Kidney (tissue), 13 donors: ENCODE measurements at regions not wholly inside any gene's neighbourhood (a gene's known extent, or its start where the extent isn't known, plus 50 kb on each side); places are given as distances from the start of the nearest gene placed in this dataset.

Source experiments
- DNase-seq, 5 donors: peaks; one replicate each; pipeline ENCODE4 v3.0.0-alpha.2; 2013 to 2020
- FAIRE-seq: peaks from 2 replicates; lab custom pipeline; 2012; peaks lifted over from hg19 to GRCh38; lab: Jason Lieb, UNC
- H3K27ac ChIP-seq, 2 donors: one replicate each; pipeline ENCODE4 v1.7.0; 2013; ENCODE audit warnings: low read depth in 2 of 2, low read length in 2 of 2, inconsistent platforms in 1 of 2
- H3K27me3 ChIP-seq: one replicate; pipeline ENCODE4 v1.7.1; 2013; ENCODE audit warnings: low read length, inconsistent platforms; ENCODE audit not compliant: control insufficient read depth, insufficient read depth
- H3K36me3 ChIP-seq, 3 donors: one replicate each; pipeline versions ENCODE4 v1.7.0 to v1.7.1; 2013; ENCODE audit warnings: low read length in 3 of 3, control low read depth in 1 of 3, inconsistent platforms in 1 of 3; ENCODE audit not compliant: insufficient read depth in 3 of 3, control insufficient read depth in 2 of 3
- H3K4me1 ChIP-seq, 3 donors: one replicate each; pipeline versions ENCODE4 v1.7.0 to v1.7.1; 2013; ENCODE audit warnings: low read length in 3 of 3, inconsistent platforms in 1 of 3, low read depth in 1 of 3; ENCODE audit not compliant: control insufficient read depth in 2 of 3, insufficient read depth in 2 of 3
- H3K4me3 ChIP-seq, 3 donors: one replicate each; pipeline versions ENCODE4 v1.7.0 to v1.8.1; 2013; ENCODE audit warnings: low read length in 3 of 3, control low read depth in 1 of 3, inconsistent platforms in 1 of 3
- H3K9ac ChIP-seq, 3 donors: one replicate each; pipeline versions ENCODE4 v1.7.0 to v1.7.1; 2013; ENCODE audit warnings: low read length in 3 of 3, control low read depth in 1 of 3, inconsistent platforms in 1 of 3
- H3K9me3 ChIP-seq, 3 donors: one replicate each; pipeline versions ENCODE4 v1.7.0 to v1.7.1; 2013; ENCODE audit warnings: low read length in 3 of 3, control low read depth in 1 of 3, inconsistent platforms in 1 of 3; ENCODE audit not compliant: control insufficient read depth in 2 of 3, insufficient read depth in 1 of 3
- intact Hi-C: fragments of 100-400 bp; cut with DNase I; formaldehyde crosslinking; loops from one replicate; pipeline ENCODE4 v1.11.1; 2022
- TF ChIP-seq, protein P1 (sequence below): IDR thresholded peaks from 3 replicates; pipeline ENCODE4 v1.5.1; 2012; ENCODE audit warnings: mild to moderate bottlenecking, moderate library complexity, borderline replicate concordance; ENCODE audit not compliant: insufficient read depth; ENCODE audit errors: extremely low read depth
- donor health status: control.
- donor health status: control.
- donor health status: control.
- donor health status: control.
- donor health status: control.
- donor health status: DM: yes; HTN: yes; CAD: no.
- donor health status: Normal renal cell carcinoma (clear cell type).

DNA sequence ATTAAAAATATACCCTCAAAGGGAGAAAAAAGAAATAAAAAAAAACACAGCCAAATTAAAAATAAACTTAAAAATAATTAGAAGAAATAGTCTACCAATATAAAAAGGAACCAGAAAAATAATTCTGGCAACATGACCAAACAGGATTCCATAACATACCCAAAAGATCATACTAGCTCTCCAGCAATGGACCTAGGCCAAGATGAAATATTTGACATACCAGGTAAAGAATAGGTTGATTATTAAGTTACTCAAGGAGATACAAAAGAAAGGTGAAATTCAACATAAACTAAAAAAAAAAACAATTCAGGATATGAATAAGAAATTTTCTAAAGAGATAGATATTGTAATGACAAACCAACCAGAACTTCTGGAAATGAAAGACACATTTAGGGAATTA lies 121.3 kb upstream of the SCAF11 start:
- Histone ChIP-seq H3K36me3 (no peaks in the 10 kb centered on the region), H3K4me1 (peaks cover 0 to 7% (median 0%) of the 10 kb centered on the region in 3 donors), H3K4me3 (no peak overlapping the region), H3K27me3 (no peaks in the 10 kb centered on the region), H3K27ac (no peak overlapping the region), H3K9me3 (no peaks in the 10 kb centered on the region), H3K9ac (no peak overlapping the region)
- TF ChIP-seq, protein P1, sequence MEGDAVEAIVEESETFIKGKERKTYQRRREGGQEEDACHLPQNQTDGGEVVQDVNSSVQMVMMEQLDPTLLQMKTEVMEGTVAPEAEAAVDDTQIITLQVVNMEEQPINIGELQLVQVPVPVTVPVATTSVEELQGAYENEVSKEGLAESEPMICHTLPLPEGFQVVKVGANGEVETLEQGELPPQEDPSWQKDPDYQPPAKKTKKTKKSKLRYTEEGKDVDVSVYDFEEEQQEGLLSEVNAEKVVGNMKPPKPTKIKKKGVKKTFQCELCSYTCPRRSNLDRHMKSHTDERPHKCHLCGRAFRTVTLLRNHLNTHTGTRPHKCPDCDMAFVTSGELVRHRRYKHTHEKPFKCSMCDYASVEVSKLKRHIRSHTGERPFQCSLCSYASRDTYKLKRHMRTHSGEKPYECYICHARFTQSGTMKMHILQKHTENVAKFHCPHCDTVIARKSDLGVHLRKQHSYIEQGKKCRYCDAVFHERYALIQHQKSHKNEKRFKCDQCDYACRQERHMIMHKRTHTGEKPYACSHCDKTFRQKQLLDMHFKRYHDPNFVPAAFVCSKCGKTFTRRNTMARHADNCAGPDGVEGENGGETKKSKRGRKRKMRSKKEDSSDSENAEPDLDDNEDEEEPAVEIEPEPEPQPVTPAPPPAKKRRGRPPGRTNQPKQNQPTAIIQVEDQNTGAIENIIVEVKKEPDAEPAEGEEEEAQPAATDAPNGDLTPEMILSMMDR, result no peak
- intact Hi-C loops, result no loop called here
- DNase-seq, result no peak
- FAIRE-seq, result no peak

DNA sequence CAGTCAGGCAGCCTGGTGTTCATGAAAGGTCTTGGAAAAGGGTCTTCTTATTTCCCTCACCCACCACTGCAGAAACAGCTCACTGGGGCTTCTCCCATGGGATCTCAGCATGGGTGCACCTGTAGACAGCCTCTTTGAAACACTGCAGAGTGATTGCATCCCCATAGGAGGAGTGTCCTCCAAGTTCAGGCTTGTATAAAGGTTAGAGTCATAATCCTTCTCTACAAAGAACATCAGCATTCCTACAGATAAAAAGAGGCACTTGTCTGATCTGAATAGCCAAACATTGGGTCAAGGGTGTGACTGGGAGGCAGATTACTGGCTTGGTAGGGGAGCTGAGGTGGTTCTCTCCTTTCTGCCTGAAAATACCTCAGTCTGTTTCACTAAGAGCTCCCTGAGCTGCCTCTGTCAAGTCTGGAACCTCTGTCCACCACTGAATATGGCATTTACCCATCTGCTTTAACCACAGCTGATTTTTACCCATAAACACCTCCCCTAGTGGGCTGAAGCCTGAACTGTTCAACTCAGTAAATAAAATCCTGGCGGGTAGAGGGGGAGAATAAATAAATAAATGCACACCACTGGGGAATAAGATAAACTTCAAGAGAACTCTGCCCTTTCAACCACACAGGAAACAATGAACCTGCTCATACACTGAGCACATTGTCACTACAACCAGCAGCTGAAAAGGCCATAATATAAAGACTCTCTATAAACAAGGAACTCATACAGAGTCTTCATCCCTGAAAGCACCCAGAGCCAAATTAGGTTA lies 120.7 kb upstream of the SCAF11 start:
- Histone ChIP-seq H3K9me3 (no peaks in the 10 kb centered on the region), H3K27ac (no peak overlapping the region), H3K27me3 (no peaks in the 10 kb centered on the region), H3K36me3 (no peaks in the 10 kb centered on the region), H3K4me1 (peaks cover 0 to 7% (median 0%) of the 10 kb centered on the region in 3 donors), H3K4me3 (no peak overlapping the region), H3K9ac (no peak overlapping the region)
- TF ChIP-seq, protein P1, result no peak
- DNase-seq, result no peak
- FAIRE-seq, result no peak
- intact Hi-C loops, result no loop called here

DNA sequence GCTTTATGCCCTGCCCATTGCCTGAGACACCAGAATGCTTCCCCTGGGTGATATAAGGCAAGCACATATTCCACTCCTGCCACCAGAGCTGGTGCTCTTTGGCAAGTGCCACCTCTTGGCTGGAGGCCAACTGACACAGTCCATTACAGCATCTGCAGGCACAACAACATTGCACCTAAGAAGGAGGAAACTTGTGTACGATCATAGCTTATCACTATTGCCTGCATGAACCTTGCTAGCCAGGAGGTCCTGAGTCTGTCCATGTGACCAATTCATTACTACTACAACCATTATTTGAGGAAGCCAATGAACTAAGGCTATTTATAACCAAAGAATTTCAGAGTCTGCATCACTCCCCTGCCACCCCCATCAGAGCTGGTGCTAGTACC lies 119.8 kb upstream of the SCAF11 start:
- Histone ChIP-seq H3K27ac (no peak overlapping the region), H3K9ac (no peak overlapping the region), H3K36me3 (no peaks in the 10 kb centered on the region), H3K4me1 (peaks cover 0 to 7% (median 0%) of the 10 kb centered on the region in 3 donors), H3K4me3 (no peak overlapping the region), H3K9me3 (no peaks in the 10 kb centered on the region), H3K27me3 (no peaks in the 10 kb centered on the region)
- DNase-seq (no peak), FAIRE-seq (no peak)
- intact Hi-C loops, result no loop called here
- TF ChIP-seq, protein P1, result no peak
